ENCODE measurements at regions not wholly inside any gene's neighbourhood (a gene's known extent, or its start where the extent isn't known, plus 50 kb on each side); places are given as distances from the start of the nearest gene placed in this dataset.
"Not testable (repeated sequence)": the region's sequence is repeated elsewhere in the genome, so short reads cannot be mapped to it uniquely, and the experiment has no call there.

DNA sequence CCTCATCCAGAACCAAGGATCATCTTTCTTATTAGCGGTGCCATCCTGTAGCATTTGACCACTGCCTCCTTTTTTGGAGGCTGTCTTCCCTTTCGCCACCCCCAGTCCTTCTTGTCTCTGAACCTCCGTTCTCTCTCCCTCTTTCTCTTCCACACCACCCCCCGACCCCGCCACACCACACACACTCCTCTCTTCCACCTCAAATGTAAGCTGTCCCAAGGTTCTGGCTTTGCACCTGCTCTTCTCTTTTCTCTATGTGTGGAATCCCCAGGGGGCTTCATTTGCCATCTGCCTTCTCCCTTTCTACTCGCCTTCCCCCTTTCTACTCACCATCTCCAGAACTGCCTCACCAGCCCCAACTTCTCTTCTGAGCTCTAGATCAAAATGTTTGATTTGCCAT, 111.3 kb upstream of the CDYL start:
- H3K4me3 ChIP-seq (ENCODE audit: low read depth, low read length) = no peak overlapping the region
- no peak for DNase-seq (ENCODE audit: low read depth, low spot score)
- in situ Hi-C loops (cut with HindIII; ENCODE audit: low sequenced_read_pairs) = no loop called here

DNA sequence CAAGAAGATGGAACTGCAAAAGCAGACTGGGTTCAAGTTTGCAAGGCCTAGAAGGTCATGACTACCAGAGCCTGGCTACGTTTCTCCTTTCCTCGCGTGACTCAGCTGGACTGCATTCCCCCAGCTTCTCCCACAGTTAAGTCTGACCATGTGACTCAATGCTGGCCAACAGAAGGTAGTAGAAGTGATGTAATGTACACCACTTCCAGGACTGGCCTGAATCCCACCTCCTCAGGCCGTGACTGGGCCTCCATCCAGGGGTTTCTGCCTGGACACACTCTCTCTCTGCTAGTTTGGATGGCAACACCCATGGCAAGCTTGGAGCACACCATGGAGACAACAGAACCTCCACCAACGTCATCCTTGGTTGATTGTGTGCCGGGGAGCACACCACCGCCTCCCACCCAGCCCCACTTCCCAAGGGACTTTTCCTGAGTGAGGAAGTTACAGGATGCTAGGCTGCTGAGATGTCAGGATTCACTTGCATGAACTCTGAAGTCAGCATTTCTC, 112.0 kb upstream of the CDYL start:
- DNase-seq (ENCODE audit: low read depth, low spot score) = peak; percentile 79
- H3K4me3 ChIP-seq (ENCODE audit: low read depth, low read length) = no peak overlapping the region
- in situ Hi-C loops (cut with HindIII; ENCODE audit: low sequenced_read_pairs) = no loop called here
- TF ChIP-seq, protein P1, sequence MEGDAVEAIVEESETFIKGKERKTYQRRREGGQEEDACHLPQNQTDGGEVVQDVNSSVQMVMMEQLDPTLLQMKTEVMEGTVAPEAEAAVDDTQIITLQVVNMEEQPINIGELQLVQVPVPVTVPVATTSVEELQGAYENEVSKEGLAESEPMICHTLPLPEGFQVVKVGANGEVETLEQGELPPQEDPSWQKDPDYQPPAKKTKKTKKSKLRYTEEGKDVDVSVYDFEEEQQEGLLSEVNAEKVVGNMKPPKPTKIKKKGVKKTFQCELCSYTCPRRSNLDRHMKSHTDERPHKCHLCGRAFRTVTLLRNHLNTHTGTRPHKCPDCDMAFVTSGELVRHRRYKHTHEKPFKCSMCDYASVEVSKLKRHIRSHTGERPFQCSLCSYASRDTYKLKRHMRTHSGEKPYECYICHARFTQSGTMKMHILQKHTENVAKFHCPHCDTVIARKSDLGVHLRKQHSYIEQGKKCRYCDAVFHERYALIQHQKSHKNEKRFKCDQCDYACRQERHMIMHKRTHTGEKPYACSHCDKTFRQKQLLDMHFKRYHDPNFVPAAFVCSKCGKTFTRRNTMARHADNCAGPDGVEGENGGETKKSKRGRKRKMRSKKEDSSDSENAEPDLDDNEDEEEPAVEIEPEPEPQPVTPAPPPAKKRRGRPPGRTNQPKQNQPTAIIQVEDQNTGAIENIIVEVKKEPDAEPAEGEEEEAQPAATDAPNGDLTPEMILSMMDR (IDR thresholded peaks at IDR 0.05; ENCODE audit: low read depth, low read length) = no peak

More for the DNA sequence above, 111.3 kb upstream of the CDYL start:
- TF ChIP-seq, protein P1 (IDR thresholded peaks at IDR 0.05; ENCODE audit: low read depth, low read length) = no peak

DNA sequence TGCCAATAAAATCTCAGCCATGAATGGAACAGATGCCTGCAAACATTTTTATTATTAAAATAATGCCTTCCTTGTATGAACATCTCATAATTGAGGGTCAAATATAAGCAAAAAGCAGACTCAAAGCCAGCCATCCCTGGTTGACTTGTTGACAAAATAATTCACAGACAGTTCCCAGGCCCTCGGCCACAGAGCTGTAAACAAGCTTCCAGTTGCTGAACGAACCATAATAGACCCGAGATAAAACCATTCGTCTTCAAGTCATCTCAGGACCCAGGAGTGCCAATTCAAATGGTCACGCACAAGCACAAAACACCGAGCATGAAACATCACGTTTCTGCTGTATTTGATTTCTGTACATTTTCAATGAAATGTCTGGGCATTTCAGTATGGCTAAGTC, 113.3 kb upstream of the CDYL start:
- DNase-seq (ENCODE audit: low read depth, low spot score) = no peak
- in situ Hi-C loops (cut with HindIII; ENCODE audit: low sequenced_read_pairs) = no loop called here
- TF ChIP-seq, protein P1 (IDR thresholded peaks at IDR 0.05; ENCODE audit: low read depth, low read length) = no peak
- no peak overlapping the region for H3K4me3 ChIP-seq (ENCODE audit: low read depth, low read length)

DNA sequence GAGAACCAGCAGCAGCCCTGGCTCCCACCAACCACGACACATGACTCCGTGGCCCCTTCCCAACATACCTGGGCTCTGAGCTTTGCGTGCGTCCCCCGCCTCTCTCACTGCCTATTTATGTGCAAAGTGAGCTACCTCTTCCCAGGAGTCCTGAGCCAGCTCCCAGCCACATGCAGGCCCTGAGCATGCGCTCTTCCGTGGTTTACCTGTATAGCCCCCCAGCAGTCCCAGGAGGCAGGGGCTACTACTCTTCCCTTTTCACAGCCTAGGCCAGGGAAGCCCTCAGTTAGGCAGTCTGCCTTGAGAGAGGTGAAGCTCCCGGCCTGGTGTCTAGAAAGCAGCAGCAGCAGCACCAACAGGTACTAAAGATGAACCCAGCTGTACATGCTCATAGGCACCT, 114.8 kb upstream of the CDYL start:
- in situ Hi-C loops (cut with HindIII; ENCODE audit: low sequenced_read_pairs) = no loop called here
- TF ChIP-seq, protein P1 (IDR thresholded peaks at IDR 0.05; ENCODE audit: low read depth, low read length) = no peak
- no peak for DNase-seq (ENCODE audit: low read depth, low spot score)

DNA sequence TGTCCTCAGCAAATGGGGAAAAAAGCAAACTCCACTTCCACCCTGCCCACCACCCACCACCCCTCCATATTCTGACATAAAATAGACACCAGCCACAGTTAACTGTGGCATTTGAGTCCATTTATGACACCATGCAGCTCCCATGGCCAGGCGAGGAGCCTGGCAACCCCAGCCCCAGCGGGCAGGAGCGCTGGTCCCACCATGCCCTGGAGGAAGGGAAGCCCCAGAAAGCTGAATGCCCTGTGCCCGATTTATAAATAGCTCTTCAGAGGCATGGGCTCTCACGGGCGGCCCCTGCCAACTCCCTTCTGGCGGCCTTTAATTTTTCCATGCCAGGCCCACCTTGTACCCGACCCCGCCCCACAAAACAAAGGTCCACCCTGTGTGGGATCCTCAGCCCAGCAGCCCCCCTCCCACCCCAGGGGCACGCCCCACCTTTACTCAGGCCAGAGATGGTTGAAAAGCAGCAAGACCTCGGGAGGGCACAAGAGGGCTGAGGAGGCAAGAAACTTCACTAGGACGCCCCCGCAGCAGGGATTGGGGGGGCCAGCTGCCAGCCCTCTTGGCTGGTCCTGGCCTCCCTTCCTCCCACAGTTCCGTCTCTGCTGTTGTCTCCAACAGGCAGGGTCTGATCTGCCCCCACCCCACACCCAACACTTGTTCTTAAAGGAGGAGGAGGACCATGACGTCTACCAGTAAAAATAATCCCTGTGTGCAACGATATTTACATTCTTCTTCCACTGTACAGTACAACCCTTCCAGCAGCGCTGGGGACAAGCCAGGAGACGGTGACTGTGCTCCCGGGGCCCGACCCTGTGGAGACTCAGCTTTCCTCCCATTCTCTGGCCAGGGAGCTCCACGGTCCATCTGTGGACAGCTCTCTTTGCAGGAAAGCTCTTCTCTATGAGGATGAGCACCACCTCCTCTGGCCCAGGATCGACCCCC, 115.6 kb upstream of the CDYL start:
- in situ Hi-C loops (cut with HindIII; ENCODE audit: low sequenced_read_pairs) = no loop called here
- TF ChIP-seq, protein P1 (IDR thresholded peaks at IDR 0.05; ENCODE audit: low read depth, low read length) = no peak
- DNase-seq (ENCODE audit: low read depth, low spot score) = no peak
- no peak overlapping the region for H3K4me3 ChIP-seq (ENCODE audit: low read depth, low read length)

More for the DNA sequence above, 114.8 kb upstream of the CDYL start:
- H3K4me3 ChIP-seq (ENCODE audit: low read depth, low read length) = no peak overlapping the region

DNA sequence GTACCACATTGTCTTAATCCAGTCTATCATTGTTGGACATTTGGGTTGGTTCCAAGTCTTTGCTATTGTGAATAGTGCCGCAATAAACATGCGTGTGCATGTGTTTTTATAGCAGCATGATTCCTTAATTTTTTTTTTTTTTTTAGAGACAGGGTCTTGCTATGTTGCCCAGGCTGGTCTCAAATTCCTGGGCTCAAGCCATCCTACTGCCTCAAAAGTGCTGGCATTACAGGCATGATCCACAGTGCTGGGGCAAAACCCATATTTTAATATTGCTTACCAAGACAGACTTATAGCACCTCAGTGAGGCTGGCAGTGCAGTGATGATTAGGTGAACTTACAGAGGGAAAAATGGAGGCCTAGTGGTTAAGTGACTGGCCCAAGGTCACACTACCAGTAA, 116.5 kb upstream of the CDYL start:
- DNase-seq (ENCODE audit: low read depth, low spot score); in situ Hi-C loops (cut with HindIII; ENCODE audit: low sequenced_read_pairs); H3K4me3 ChIP-seq (ENCODE audit: low read depth, low read length): not testable (repeated sequence)

DNA sequence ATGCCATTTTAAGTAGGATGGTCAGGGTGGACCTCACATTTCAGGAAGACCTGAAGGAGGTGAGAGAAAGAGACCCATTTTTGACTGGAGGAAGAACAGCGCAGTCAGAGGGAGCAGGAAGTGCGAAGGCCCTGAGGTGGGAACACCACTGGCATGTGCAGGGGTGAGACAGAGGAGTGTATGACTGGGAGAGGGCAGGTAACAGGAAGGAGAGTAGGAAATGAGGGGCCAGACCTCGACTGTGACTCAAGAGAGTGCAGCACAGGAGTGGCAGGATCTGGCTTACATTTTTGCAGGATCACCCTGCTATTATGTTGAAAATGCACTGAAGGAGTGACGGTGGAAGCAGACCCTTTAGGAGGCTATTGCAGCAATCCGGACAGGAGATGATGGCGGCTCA, 117.7 kb upstream of the CDYL start:
- TF ChIP-seq, protein P1 (IDR thresholded peaks at IDR 0.05; ENCODE audit: low read depth, low read length) = no peak
- no peak overlapping the region for H3K4me3 ChIP-seq (ENCODE audit: low read depth, low read length)
- no peak for DNase-seq (ENCODE audit: low read depth, low spot score)
- in situ Hi-C loops (cut with HindIII; ENCODE audit: low sequenced_read_pairs) = no loop called here
